Right cardiac atrium (tissue), 5 donors: ENCODE measurements at regions not wholly inside any gene's neighbourhood (a gene's known extent, or its start where the extent isn't known, plus 50 kb on each side); places are given as distances from the start of the nearest gene placed in this dataset.

Experiments
- ATAC-seq, 2 donors: fragments of 200-7000 bp; cut with Tn5 transposase; one replicate each; pipeline versions ENCODE4 v1.8.0 to v1.9.1; 2020; ENCODE audit warnings: moderate library complexity in 2 of 2, mild to moderate bottlenecking in 1 of 2
- DNase-seq, 3 donors: peaks; one replicate each; pipeline ENCODE4 v3.0.0-alpha.2; 2020
- H3K27ac ChIP-seq: one replicate; pipeline ENCODE4 v1.5.1; 2013; ENCODE audit warnings: mild to moderate bottlenecking, low read length, control low read depth, moderate library complexity
- H3K27me3 ChIP-seq: one replicate; pipeline ENCODE4 v1.6.1; 2013; ENCODE audit not compliant: control insufficient read depth, insufficient read depth
- H3K4me1 ChIP-seq: one replicate; pipeline ENCODE4 v1.6.1; 2013; ENCODE audit warnings: low read length; ENCODE audit not compliant: control insufficient read depth, insufficient read depth
- H3K4me3 ChIP-seq: one replicate; pipeline ENCODE4 v1.5.1; 2013; ENCODE audit warnings: low read length, control low read depth
- H3K9me3 ChIP-seq: one replicate; pipeline ENCODE4 v1.6.1; 2013; ENCODE audit warnings: low read length; ENCODE audit not compliant: control insufficient read depth
- WGBS: extraction: QIAGEN DNeasy Blood & Tissue Kit; methylation state at CpG from one replicate; pipeline ENCODE4 v1.1.7; 2013; 5-methylcytosine and 5-hydroxymethylcytosine counted together
- intact Hi-C, 4 donors: fragments of 100-400 bp; cut with DNase I; formaldehyde crosslinking; loops; one replicate each; pipeline versions ENCODE4 v1.11.0 to v1.14.0; 2022 to 2023
- donor health status: healthy with polysubstance abuse.
- donor health status: DM: no; HTN: yes; CAD: no.
- donor health status: DM: no; HTN: no; CAD: no.
- donor health status: DM: no; HTN: yes; CAD: no; lungs with severe emphysema.
- donor health status: DM: yes; HTN: yes; CAD: no.

DNA sequence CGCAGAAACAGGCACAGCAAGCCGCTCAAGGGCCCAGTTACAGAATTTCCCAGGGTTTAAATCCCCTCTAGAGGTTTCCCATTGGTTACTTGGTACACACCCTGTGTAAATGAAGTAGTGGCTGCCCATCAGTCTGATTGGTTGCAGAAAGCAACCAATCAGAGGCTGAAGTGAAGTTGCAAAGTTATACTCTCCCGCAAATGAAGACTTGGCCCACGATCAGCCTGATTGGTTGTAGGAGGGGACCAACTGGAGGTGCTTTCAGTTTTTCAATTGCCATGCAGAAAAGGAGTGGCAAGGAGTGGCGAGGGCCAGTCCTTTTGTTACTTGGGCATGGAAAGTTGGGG lies 909.2 kb upstream of the AUTS2 start:
- Histone ChIP-seq H3K4me3 (no peak overlapping the region), H3K4me1 (no peaks in the 10 kb centered on the region), H3K9me3 (peaks cover 2% of the 10 kb centered on the region), H3K27ac (no peak overlapping the region), H3K27me3 (no peaks in the 10 kb centered on the region)
- 89% methylated on average over 5 of the region's 5 CpGs for WGBS
- intact Hi-C loops, result no loop called here
- DNase-seq (no peak), ATAC-seq (no peak)

GRCh38 chr7:68691261-68692216 lies 906.7 kb upstream of the AUTS2 start:
- H3K9me3 ChIP-seq, result peaks cover 2% of the 10 kb centered on the region
- ATAC-seq, result no peak
- DNase-seq, result no peak
- intact Hi-C loops, result no loop called here
- no peaks in the 10 kb centered on the region for H3K27me3 ChIP-seq
- WGBS, result 72% methylated on average over 12 of the region's 12 CpGs
- no peak overlapping the region for H3K4me3 ChIP-seq
- no peaks in the 10 kb centered on the region for H3K4me1 ChIP-seq
- no peak overlapping the region for H3K27ac ChIP-seq

DNA sequence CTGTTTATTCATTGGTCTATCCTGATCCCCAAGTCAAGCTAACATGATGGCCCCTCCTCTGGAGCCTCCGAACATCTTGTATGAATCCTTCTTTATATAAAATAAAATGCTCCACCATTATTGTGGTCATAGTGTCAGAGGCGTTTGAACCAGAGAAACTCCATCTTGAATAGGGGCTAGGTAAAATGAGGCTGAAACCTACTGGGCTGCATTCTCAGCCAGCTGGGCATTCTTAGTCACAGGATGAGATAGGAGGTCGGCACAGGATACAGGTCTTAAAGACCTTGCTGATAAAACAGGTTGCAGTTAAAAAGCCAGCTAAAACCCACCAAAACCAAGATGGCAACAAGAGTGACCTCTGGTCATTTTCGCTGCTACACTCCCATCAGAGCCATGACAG lies 905.8 kb upstream of the AUTS2 start:
- H3K27ac ChIP-seq, result no peak overlapping the region
- no peaks in the 10 kb centered on the region for H3K27me3 ChIP-seq
- intact Hi-C loops, result no loop called here
- ATAC-seq (no peak), DNase-seq (no peak)
- peaks cover 2% of the 10 kb centered on the region for H3K9me3 ChIP-seq
- no peaks in the 10 kb centered on the region for H3K4me1 ChIP-seq
- H3K4me3 ChIP-seq, result no peak overlapping the region
- 85% methylated on average over 4 of the region's 4 CpGs for WGBS

DNA sequence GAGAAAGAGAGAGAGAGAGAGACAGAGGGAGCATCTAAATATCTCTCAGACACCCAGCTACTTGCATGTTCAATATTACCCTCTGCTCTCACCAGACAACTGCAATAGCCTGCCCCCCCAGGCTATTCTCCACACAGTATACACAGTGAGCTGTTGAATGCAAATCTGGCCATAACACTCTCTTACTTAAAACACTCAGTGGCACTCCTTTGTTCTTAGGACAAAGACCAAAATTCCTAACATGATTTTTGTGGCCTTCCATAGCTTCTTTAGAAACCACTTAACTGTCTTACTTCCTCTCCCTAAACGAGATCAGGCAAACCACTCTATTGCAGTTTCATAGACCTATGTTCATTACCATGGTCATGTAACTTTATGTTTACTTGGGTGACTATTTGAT lies 903.6 kb upstream of the AUTS2 start:
- Histone ChIP-seq H3K27ac (no peak overlapping the region), H3K27me3 (no peaks in the 10 kb centered on the region), H3K4me3 (no peak overlapping the region), H3K9me3 (peaks cover 2% of the 10 kb centered on the region), H3K4me1 (no peaks in the 10 kb centered on the region)
- DNase-seq (no peak), ATAC-seq (no peak)
- intact Hi-C loops, result no loop called here
- 54% methylated on average over 1 of the region's 1 CpG for WGBS

- Histone ChIP-seq H3K4me3 (no peak overlapping the region), H3K27ac (no peak overlapping the region), H3K4me1 (no peaks in the 10 kb centered on the region), H3K9me3 (peaks cover 2% of the 10 kb centered on the region), H3K27me3 (no peaks in the 10 kb centered on the region)
- intact Hi-C loops, result no loop called here
- ATAC-seq (no peak), DNase-seq (no peak)
- 59% methylated on average over 7 of the region's 7 CpGs for WGBS
Measured at GRCh38 chr7:68697796-68698280, 900.4 kb upstream of the AUTS2 start.

GRCh38 chr7:68699090-68699711 lies 899.1 kb upstream of the AUTS2 start:
- H3K27me3 ChIP-seq, result no peaks in the 10 kb centered on the region
- intact Hi-C loops, result no loop called here
- H3K27ac ChIP-seq, result no peak overlapping the region
- no peak overlapping the region for H3K4me3 ChIP-seq
- DNase-seq (no peak), ATAC-seq (no peak)
- H3K9me3 ChIP-seq, result no peaks in the 10 kb centered on the region
- no peaks in the 10 kb centered on the region for H3K4me1 ChIP-seq
- 71% methylated on average over 6 of the region's 6 CpGs for WGBS

DNA sequence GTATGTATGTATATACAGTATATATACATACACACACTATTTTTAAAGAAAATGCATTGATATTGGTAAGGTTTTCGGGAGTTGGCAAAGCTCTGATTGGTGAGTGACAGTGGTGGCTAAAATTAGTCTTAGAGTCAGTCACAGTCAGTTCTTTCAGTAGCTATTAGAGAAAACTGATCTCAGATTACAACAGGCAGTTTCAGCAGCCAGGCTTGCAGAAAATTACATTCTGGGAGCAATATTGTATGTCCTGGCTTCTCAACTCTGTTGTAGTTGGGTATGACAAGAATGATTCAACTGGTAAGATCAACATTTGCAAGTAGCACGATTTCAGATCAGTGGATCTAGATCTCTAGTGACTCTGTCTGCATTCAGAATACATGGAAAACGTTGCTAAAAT lies 897.9 kb upstream of the AUTS2 start:
- H3K9me3 ChIP-seq, result no peaks in the 10 kb centered on the region
- intact Hi-C loops, result no loop called here
- H3K4me1 ChIP-seq, result no peaks in the 10 kb centered on the region
- no peak for DNase-seq
- H3K27ac ChIP-seq, result no peak overlapping the region
- no peaks in the 10 kb centered on the region for H3K27me3 ChIP-seq
- no peak for ATAC-seq
- 71% methylated on average over 3 of the region's 3 CpGs for WGBS
- no peak overlapping the region for H3K4me3 ChIP-seq

DNA sequence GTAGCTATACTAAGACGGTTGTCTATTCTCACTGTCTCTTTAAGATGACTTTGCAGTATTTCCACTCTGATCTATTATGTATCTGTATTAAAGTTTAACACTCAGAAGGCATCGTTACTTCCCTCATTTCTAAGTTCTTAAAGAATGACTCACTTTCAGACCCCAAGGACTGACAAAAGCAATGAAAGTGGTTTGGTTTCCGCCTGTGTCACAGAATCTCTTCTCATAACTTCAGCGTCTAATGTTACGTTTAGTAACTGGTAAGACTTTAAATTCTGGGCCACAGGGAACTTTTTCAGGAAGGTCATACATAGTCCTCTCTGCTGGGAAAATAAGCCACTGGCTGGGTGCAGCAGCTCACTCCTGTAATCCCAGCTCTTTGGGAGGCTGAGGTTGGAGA lies 892.0 kb upstream of the AUTS2 start:
- 67% methylated on average over 5 of the region's 5 CpGs for WGBS
- no peaks in the 10 kb centered on the region for H3K9me3 ChIP-seq
- DNase-seq (no peak), ATAC-seq (no peak)
- H3K27ac ChIP-seq, result no peak overlapping the region
- H3K4me1 ChIP-seq, result no peaks in the 10 kb centered on the region
- no peaks in the 10 kb centered on the region for H3K27me3 ChIP-seq
- intact Hi-C loops, result no loop called here
- no peak overlapping the region for H3K4me3 ChIP-seq

- no peak for DNase-seq
- no peak overlapping the region for H3K27ac ChIP-seq
- no peaks in the 10 kb centered on the region for H3K4me1 ChIP-seq
- H3K4me3 ChIP-seq, result no peak overlapping the region
- H3K27me3 ChIP-seq, result no peaks in the 10 kb centered on the region
- 73% methylated on average over 5 of the region's 5 CpGs for whole genome bisulfite sequencing
- no peak for ATAC-seq
- intact Hi-C loops, result no loop called here
- no peaks in the 10 kb centered on the region for H3K9me3 ChIP-seq
Measured at GRCh38 chr7:68707159-68707558, 891.1 kb upstream of the AUTS2 start.

- 98% methylated on average over 6 of the region's 6 CpGs for WGBS
- intact Hi-C loops, result no loop called here
- DNase-seq, result no peak
- Histone ChIP-seq H3K9me3 (no peaks in the 10 kb centered on the region), H3K4me1 (no peaks in the 10 kb centered on the region), H3K4me3 (no peak overlapping the region), H3K27ac (no peak overlapping the region), H3K27me3 (no peaks in the 10 kb centered on the region)
- ATAC-seq, result no peak
Measured at GRCh38 chr7:68707958-68708357, 890.3 kb upstream of the AUTS2 start.

DNA sequence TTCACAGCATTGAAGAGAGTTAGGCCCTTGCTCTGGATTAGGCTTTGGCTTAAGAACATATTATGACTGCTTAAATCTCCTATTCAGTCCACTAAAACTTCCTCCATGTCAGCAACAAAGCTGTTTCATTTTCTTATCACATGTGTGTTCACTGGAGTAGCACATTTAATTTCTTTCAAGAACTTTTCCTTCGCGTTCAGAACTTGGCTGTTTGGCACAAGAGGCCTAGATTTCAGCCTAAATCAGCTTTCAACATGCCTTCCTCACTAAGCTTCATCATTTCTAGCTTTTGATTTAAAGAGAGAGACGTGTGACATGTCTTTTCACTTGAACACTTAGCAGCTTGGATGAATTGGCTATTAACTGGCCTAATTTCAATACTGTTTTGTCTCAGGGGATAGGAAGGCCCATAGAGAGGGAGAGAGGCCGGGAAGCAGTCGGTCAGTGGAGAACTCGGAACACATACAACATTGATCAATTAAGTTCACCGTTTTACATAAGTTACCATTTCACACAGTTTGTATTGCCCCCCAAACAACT lies 885.2 kb upstream of the AUTS2 start:
- H3K4me1 ChIP-seq, result no peaks in the 10 kb centered on the region
- no peak overlapping the region for H3K27ac ChIP-seq
- WGBS, result 65% methylated on average over 7 of the region's 7 CpGs
- H3K9me3 ChIP-seq, result no peaks in the 10 kb centered on the region
- DNase-seq, result no peak
- no peak for ATAC-seq
- H3K4me3 ChIP-seq, result no peak overlapping the region
- intact Hi-C loops, result no loop called here
- H3K27me3 ChIP-seq, result no peaks in the 10 kb centered on the region
